Motor neuron (in vitro differentiated cells): ENCODE measurements at regions not wholly inside any gene's neighbourhood (a gene's known extent, or its start where the extent isn't known, plus 50 kb on each side); places are given as distances from the start of the nearest gene placed in this dataset.

Experiments used
- ATAC-seq, 8 experiments: fragments of 200-7000 bp; cut with Tn5 transposase; replicated peaks in 6 of 8; 2 replicates each; pipeline ENCODE4 v1.8.0; 2021; ENCODE audit warnings: mild to moderate bottlenecking in 8 of 8, moderate library complexity in 8 of 8
- H3K27ac ChIP-seq, 2 donors: fragments of 250-450 bp; sonication (Bioruptor Pico); 2 replicates each; pipeline ENCODE4 v1.9.0; 2021; ENCODE audit warnings: antibody characterized with exemption in 2 of 2, mild to moderate bottlenecking in 2 of 2, moderate library complexity in 1 of 2
- H3K4me1 ChIP-seq, 2 donors: fragments of 250-450 bp; sonication (Bioruptor Pico); replicated peaks in 1 of 2; 2 replicates each; pipeline ENCODE4 v1.6.1; 2021; ENCODE audit warnings: antibody characterized with exemption in 2 of 2, mild to moderate bottlenecking in 2 of 2, moderate library complexity in 1 of 2
- H3K4me3 ChIP-seq, 5 donors: fragments of 250-450 bp; sonication (Bioruptor Pico); 2 replicates each; pipeline ENCODE4 v1.9.0; 2021; ENCODE audit warnings: antibody characterized with exemption in 5 of 5, mild to moderate bottlenecking in 5 of 5, moderate library complexity in 4 of 5
- WGBS, 10 experiments: fragments of 450-650 bp; shearing (Covaris generic); methylation state at CpG; one replicate each; pipeline ENCODE4 v1.0.0; 2022; 5-methylcytosine and 5-hydroxymethylcytosine counted together
- in situ Hi-C, 9 experiments: fragments of 400-800 bp; cut with MboI; loops; one replicate each; pipeline ENCODE4 v1.15.0; 2021; ENCODE audit warnings: low sequenced_read_pairs in 9 of 9, low pct_unique_long_range_greater_than_20kb in 2 of 9; ENCODE audit not compliant: unreplicated experiment in 9 of 9

DNA sequence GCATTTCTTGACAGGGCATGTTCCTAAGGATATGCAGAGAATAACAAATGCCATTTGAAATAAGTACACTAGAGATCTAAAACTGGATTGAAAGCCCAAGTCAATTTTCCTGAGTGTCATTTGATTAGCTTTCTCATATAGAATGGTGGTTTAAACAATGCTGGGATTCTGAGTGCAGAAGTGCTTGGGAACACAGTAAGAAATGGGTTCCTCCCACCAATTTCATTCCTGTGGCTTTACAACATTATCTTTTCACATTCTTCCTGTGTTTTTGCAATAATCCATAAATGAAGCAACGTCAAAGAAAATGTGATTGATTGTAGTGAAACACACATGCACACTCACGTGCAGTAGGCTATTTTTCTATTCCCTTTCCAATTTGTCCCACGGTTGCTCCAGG, 1858.4 kb upstream of the PIK3C3 start:
- peak in 1 of 8 experiments; percentile 30 for ATAC-seq
- peaks cover 0 to 4% of the 10 kb centered on the region in 2 donors for H3K4me1 ChIP-seq
- H3K4me3 ChIP-seq: no peak overlapping the region
- no peak overlapping the region for H3K27ac ChIP-seq
- 4 to 88% (median 81%) methylated on average over 2 to 3 of the region's 3 CpGs; no CpG with 5 or more reads in 2 of the 10 experiments for WGBS, 10 experiments
- in situ Hi-C loops: no loop called here

GRCh38 chr18:40094441-40094840, 1860.6 kb upstream of the PIK3C3 start:
- 0 to 86% (median 37%) methylated on average over 1 to 2 of the region's 2 CpGs; no CpG with 5 or more reads in 1 of the 10 experiments for WGBS, 10 experiments
- Histone ChIP-seq H3K4me3 (no peak overlapping the region), H3K4me1 (peaks cover 0 to 3% of the 10 kb centered on the region in 2 donors), H3K27ac (no peak overlapping the region)
- ATAC-seq: no peak
- in situ Hi-C loops: no loop called here

DNA sequence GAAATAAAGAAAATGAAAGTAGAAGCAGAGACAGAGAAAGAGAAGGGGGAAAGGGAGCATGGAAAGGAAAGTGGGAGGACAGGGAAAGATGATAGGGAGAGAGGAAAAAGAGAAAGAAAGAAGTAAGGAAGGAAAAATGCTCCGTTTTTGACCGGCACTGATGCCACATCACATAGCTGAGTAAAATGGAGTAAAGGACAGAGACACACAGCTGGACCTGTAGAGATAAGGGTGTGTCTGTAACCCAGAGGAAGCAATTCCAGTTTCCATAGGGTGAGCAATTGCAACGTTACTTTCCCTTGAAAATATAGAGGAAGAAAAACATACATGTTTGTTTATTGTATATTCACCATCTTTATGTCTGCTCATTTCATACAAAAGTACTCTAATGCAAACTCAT, 1866.9 kb upstream of the PIK3C3 start:
- in situ Hi-C loops: no loop called here
- no peak for ATAC-seq
- Histone ChIP-seq H3K27ac (no peak overlapping the region), H3K4me1 (no peaks in the 10 kb centered on the region), H3K4me3 (no peak overlapping the region)
- 49 to 100% (median 71%) methylated on average over 1 to 3 of the region's 3 CpGs; no CpG with 5 or more reads in 1 of the 10 experiments for WGBS, 10 experiments

DNA sequence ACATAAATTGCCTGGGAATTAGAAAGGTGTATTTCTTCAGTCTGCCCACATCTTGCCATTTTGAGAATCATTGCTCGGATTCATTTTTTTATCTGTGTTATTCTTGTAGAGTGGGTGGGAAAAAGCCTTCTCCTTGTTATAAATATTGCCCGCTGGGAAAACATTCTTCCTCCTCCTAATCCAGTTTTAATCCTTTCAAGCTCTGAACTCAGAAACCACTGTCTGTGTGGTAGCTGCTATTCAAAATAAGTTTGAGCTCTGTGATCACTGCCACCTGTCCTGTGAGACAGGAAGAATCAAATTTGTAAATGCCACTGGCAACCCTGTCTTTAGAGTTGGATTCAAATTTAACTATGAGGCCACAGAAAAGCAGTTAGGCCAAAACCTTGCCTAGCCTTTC, 1875.2 kb upstream of the PIK3C3 start:
- WGBS, 10 experiments: 0 to 96% (median 69%) methylated on average over 1 to 2 of the region's 2 CpGs; no CpG with 5 or more reads in 2 of the 10 experiments
- Histone ChIP-seq H3K27ac (no peak overlapping the region), H3K4me1 (peaks cover 0 to 3% of the 10 kb centered on the region in 2 donors), H3K4me3 (no peak overlapping the region)
- in situ Hi-C loops: no loop called here
- no peak for ATAC-seq

- Histone ChIP-seq H3K27ac (no peak overlapping the region), H3K4me1 (peaks cover 0 to 3% of the 10 kb centered on the region in 2 donors), H3K4me3 (no peak overlapping the region)
- in situ Hi-C loops: no loop called here
- ATAC-seq: no peak
- WGBS, 10 experiments: 0 to 100% (median 80%) methylated on average over 1 to 2 of the region's 2 CpGs; no CpG with 5 or more reads in 3 of the 10 experiments
These were observed 1879.4 kb upstream of the PIK3C3 start for GRCh38 chr18:40075616-40076015.

DNA sequence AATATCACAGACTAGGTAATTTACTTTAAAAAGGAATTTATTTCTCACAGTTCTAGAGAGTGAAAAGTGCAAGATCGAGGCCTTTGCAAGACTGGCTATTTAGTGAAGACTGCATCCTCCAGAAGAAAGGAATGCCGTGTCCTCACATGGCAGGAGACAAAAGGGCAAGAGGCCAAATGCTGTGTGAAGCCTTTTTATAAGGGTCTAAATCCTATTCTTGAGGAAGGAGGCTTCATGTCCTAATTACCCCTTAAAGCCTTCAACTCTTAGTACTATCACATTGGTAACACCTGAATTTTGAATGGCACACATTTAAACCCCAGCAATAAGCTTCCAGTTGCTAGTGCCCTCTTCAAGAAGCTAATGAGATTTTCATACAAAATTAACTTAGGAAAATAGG, 1882.3 kb upstream of the PIK3C3 start:
- in situ Hi-C loops: no loop called here
- peaks cover 0 to 3% of the 10 kb centered on the region in 2 donors for H3K4me1 ChIP-seq
- H3K4me3 ChIP-seq: no peak overlapping the region
- no peak for ATAC-seq
- 0 to 100% (median 76%) methylated on average over 1 to 2 of the region's 2 CpGs; no CpG with 5 or more reads in 2 of the 10 experiments for WGBS, 10 experiments
- H3K27ac ChIP-seq: no peak overlapping the region

GRCh38 chr18:40066368-40066767, 1888.7 kb upstream of the PIK3C3 start:
- WGBS, 10 experiments: 0 to 100% (median 100%) methylated on average over 1 of the region's 1 CpG; no CpG with 5 or more reads in 3 of the 10 experiments
- H3K27ac ChIP-seq: no peak overlapping the region
- no peaks in the 10 kb centered on the region for H3K4me1 ChIP-seq
- ATAC-seq: no peak
- no peak overlapping the region for H3K4me3 ChIP-seq
- in situ Hi-C loops: no loop called here

- no peaks in the 10 kb centered on the region for H3K4me1 ChIP-seq
- no peak for ATAC-seq
These were observed 1891.5 kb upstream of the PIK3C3 start for GRCh38 chr18:40063488-40063887.

GRCh38 chr18:40061086-40061485, 1893.9 kb upstream of the PIK3C3 start:
- 0 to 100% (median 51%) methylated on average over 1 to 2 of the region's 2 CpGs for WGBS, 10 experiments
- peak in 2 of 8 experiments; percentile 92 to 94 for ATAC-seq
- in situ Hi-C loops: no loop called here
- Histone ChIP-seq H3K4me3 (no peak overlapping the region), H3K4me1 (no peaks in the 10 kb centered on the region), H3K27ac (no peak overlapping the region)

More at GRCh38 chr18:40063488-40063887, 1891.5 kb upstream of the PIK3C3 start:
- in situ Hi-C loops: no loop called here
- no peak overlapping the region for H3K27ac ChIP-seq
- H3K4me3 ChIP-seq: no peak overlapping the region

DNA sequence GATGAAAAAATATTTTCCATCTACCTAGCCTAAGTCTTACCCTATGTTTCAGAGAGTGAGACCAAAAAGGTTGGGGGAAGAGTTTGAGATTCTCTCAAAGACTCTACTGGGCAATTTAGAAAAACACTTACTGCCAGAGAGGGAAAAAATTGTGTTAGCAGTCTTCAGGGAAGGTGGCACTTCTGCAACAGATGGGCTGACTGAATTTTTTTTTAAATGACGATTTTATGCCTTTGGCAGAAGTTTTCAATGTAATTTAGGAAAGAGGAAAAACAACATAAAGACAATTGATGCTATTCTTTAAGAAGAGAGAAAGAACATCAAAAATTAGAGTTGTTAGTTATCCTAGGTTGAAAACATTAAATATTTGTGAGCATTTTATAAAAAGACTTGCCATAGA, 1894.5 kb upstream of the PIK3C3 start:
- no peak for ATAC-seq
- in situ Hi-C loops: no loop called here
- no peak overlapping the region for H3K4me3 ChIP-seq
- 0 to 100% (median 43%) methylated on average over 1 of the region's 1 CpG; no CpG with 5 or more reads in 2 of the 10 experiments for WGBS, 10 experiments
- no peak overlapping the region for H3K27ac ChIP-seq
- no peaks in the 10 kb centered on the region for H3K4me1 ChIP-seq

- H3K27ac ChIP-seq: no peak overlapping the region
- H3K4me1 ChIP-seq: no peaks in the 10 kb centered on the region
- no peak overlapping the region for H3K4me3 ChIP-seq
- in situ Hi-C loops: no loop called here
- no peak for ATAC-seq
- WGBS, 10 experiments: 18 to 88% (median 75%) methylated on average over 2 to 3 of the region's 3 CpGs; no CpG with 5 or more reads in 1 of the 10 experiments
These were observed 1896.0 kb upstream of the PIK3C3 start for GRCh38 chr18:40058811-40059570.

GRCh38 chr18:40056079-40056692, 1898.8 kb upstream of the PIK3C3 start:
- WGBS, 10 experiments: 0 to 100% (median 74%) methylated on average over 1 to 2 of the region's 2 CpGs; no CpG with 5 or more reads in 4 of the 10 experiments
- Histone ChIP-seq H3K4me3 (no peak overlapping the region), H3K27ac (no peak overlapping the region), H3K4me1 (no peaks in the 10 kb centered on the region)
- in situ Hi-C loops: no loop called here
- peak in 5 of 8 experiments; percentile 44 to 76 (median 71) for ATAC-seq

- in situ Hi-C loops: no loop called here
- no peak overlapping the region for H3K4me3 ChIP-seq
- peak in 1 of 8 experiments; percentile 46 for ATAC-seq
- no peaks in the 10 kb centered on the region for H3K4me1 ChIP-seq
- WGBS, 10 experiments: 11 to 100% (median 89%) methylated on average over 1 to 5 of the region's 5 CpGs; no CpG with 5 or more reads in 1 of the 10 experiments
- no peak overlapping the region for H3K27ac ChIP-seq
These were observed 1899.8 kb upstream of the PIK3C3 start for GRCh38 chr18:40055262-40055661.
